ES-I3 (cell line): ENCODE measurements at regions not wholly inside any gene's neighbourhood (a gene's known extent, or its start where the extent isn't known, plus 50 kb on each side); places are given as distances from the start of the nearest gene placed in this dataset.

Experiments
- H3K36me3 ChIP-seq: 2 replicates; pipeline ENCODE4 v1.6.1; 2013; ENCODE audit warnings: mild to moderate bottlenecking, low read length, control low read depth, moderate library complexity; ENCODE audit not compliant: insufficient read depth
- H3K4me1 ChIP-seq: 2 replicates; pipeline ENCODE4 v1.6.1; 2013; ENCODE audit warnings: mild to moderate bottlenecking, control low read depth, low read length; ENCODE audit not compliant: insufficient read depth
- H3K9ac ChIP-seq: 2 replicates; pipeline ENCODE4 v1.6.1; 2013; ENCODE audit warnings: low read depth, mild to moderate bottlenecking, low read length, moderate library complexity
- H3K9me3 ChIP-seq: 2 replicates; pipeline ENCODE4 v1.6.1; 2013; ENCODE audit warnings: mild to moderate bottlenecking, low read length, moderate library complexity; ENCODE audit not compliant: control insufficient read depth, insufficient read depth

DNA sequence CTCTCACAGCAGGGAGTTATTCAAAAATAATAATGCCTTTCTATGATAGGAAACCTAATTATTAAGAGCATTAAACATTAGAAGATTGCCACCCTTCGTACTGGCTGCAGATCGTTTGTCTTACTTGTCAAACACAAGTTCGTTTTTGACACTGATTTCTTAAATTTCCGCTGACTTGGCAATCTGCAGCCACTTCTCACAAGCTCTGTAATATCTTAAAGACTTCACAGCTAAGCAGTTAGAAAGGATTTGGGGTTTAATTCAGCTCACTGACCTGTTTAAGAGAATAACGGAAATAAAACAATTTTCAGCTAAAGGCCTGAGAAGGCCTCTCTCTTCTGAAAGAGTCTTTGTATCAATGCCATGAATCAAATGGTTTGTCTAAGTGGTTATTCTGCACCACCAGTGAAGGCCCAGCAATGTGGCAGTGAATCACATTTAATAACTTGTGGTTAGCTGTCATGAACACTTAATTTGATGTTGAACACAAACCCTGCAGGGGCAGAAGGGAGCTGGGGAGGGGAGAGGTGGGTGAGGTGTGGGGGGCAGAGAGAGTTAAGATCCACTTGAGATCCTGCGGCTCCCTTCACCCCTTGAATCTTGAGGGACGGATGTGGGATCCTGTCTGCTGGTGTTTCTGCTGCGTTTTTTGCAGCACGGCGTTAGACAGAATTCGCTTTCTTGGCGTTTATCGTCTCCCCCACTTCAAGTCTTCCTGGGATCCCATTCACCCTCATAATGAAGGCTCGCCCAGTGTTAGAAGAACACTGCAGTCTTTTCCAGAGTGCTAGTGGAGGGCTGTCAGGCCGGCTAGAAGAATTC, 145.4 kb upstream of the SATB2 start:
- H3K36me3 ChIP-seq = no peaks in the 10 kb centered on the region
- H3K9ac ChIP-seq = peak overlapping the region; percentile 22; the same call in 1 of the 2 replicates
- no peaks in the 10 kb centered on the region for H3K9me3 ChIP-seq
- H3K4me1 ChIP-seq = no peaks in the 10 kb centered on the region

GRCh38 chr2:199602271-199602895, 144.6 kb upstream of the SATB2 start:
- Histone ChIP-seq H3K9ac (no peak overlapping the region), H3K9me3 (no peaks in the 10 kb centered on the region), H3K36me3 (no peaks in the 10 kb centered on the region), H3K4me1 (no peaks in the 10 kb centered on the region)

DNA sequence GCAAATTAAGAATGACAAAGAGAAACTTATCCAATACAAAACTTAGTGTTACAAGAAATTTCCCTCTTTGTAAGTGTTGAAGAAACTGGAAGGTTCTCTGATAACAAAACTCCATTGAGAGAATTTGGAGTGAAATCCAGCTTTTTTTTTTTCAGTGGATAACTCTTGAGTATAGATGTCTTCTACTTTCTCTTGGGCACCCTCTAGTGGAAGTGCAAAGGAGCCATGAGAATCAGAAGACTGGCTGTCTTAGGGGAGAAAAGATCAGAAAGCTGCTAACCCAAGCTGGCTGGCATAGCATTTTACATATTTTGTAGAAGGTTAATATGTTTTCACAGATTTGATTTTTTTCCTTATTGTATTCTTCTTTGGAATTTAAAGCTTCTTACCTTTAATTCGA, 138.8 kb upstream of the SATB2 start:
- H3K9me3 ChIP-seq = no peaks in the 10 kb centered on the region
- H3K9ac ChIP-seq = no peak overlapping the region
- no peaks in the 10 kb centered on the region for H3K36me3 ChIP-seq
- no peaks in the 10 kb centered on the region for H3K4me1 ChIP-seq

- no peaks in the 10 kb centered on the region for H3K9me3 ChIP-seq
Measured at GRCh38 chr2:199594443-199594842, 136.7 kb upstream of the SATB2 start.

DNA sequence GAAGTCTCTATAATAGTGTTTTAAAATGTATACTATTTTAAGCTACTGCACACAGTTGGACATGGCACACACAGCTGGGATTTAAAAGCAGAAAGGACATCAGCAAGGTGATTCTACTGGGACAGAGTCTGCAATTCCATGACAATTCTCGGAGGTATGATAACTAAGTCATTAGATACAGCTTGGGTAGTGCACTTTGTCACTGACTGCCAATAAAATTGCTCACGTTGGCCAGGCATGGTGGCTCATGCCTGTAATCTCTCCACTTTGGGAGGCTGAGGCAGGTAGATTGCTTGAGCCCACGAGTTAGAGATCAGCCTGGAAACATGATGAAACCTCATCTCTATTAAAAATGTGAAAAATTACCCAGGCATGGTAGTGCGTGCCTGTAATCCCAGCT, 134.1 kb upstream of the SATB2 start:
- peaks cover 12% of the 10 kb centered on the region; the same call in 1 of the 2 replicates for H3K4me1 ChIP-seq
- no peak overlapping the region for H3K9ac ChIP-seq
- no peaks in the 10 kb centered on the region for H3K36me3 ChIP-seq
- no peaks in the 10 kb centered on the region for H3K9me3 ChIP-seq

More at GRCh38 chr2:199594443-199594842, 136.7 kb upstream of the SATB2 start:
- Histone ChIP-seq H3K9ac (no peak overlapping the region), H3K4me1 (peaks cover 2% of the 10 kb centered on the region; the same call in 1 of the 2 replicates), H3K36me3 (no peaks in the 10 kb centered on the region)

- Histone ChIP-seq H3K9me3 (no peaks in the 10 kb centered on the region), H3K4me1 (peaks cover 12% of the 10 kb centered on the region; the same call in 1 of the 2 replicates), H3K36me3 (no peaks in the 10 kb centered on the region), H3K9ac (no peak overlapping the region)
Measured at GRCh38 chr2:199590321-199591203, 132.8 kb upstream of the SATB2 start.

DNA sequence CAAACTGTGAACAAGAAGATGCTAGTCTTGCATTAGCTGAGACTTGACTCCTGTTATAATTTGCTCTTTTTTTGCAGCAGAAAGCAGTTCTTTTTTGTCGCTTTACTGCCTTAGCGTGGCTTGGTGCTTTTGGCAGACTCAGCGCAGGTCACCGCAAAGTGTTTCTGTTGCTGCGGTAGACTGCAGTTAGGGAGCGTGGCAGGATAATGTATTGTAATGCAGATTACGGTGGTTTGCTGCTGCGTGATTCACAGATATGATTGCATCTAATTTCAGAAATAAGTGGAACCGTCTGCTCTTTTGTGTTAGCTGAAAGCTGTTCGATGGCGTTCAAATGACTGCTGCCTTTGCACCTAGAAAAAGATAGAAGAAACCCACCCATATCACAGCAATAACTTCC, 131.6 kb upstream of the SATB2 start:
- H3K36me3 ChIP-seq = no peaks in the 10 kb centered on the region
- H3K4me1 ChIP-seq = peaks cover 12% of the 10 kb centered on the region; the same call in 1 of the 2 replicates
- no peak overlapping the region for H3K9ac ChIP-seq
- no peaks in the 10 kb centered on the region for H3K9me3 ChIP-seq

- Histone ChIP-seq H3K9me3 (no peaks in the 10 kb centered on the region), H3K9ac (no peak overlapping the region), H3K36me3 (no peaks in the 10 kb centered on the region), H3K4me1 (peaks cover 12% of the 10 kb centered on the region; the same call in 1 of the 2 replicates)
Measured at GRCh38 chr2:199588054-199588453, 130.3 kb upstream of the SATB2 start.

- peaks cover 14% of the 10 kb centered on the region; the same call in 1 of the 2 replicates for H3K4me1 ChIP-seq
- no peak overlapping the region for H3K9ac ChIP-seq
- no peaks in the 10 kb centered on the region for H3K36me3 ChIP-seq
- H3K9me3 ChIP-seq = no peaks in the 10 kb centered on the region
Measured at GRCh38 chr2:199586646-199587045, 128.9 kb upstream of the SATB2 start.

- Histone ChIP-seq H3K36me3 (no peaks in the 10 kb centered on the region), H3K9me3 (no peaks in the 10 kb centered on the region)
Measured at GRCh38 chr2:199583676-199584075, 125.9 kb upstream of the SATB2 start.

DNA sequence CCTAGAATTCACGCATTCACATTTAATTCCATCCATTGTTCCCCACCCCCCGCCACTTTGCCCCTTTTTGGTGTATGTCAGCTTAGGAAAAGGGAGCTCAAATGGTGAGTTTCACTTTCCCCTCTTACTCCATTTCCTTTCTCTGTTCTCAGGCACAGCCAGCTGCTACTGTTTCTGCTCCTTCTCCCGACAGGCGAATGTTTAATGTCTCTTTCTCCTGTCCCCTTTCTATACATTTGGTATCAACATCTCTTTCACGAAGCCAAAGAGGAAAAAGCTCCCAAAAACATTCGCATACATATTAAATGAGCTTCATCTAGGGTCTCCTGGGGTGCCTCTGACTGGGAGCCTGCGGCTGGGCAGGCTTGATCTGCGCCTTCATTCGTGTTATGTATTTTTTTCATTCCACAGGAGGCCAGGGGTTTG, 124.2 kb upstream of the SATB2 start:
- Histone ChIP-seq H3K36me3 (no peaks in the 10 kb centered on the region), H3K4me1 (peaks cover 7% of the 10 kb centered on the region; the same call in 1 of the 2 replicates), H3K9me3 (no peaks in the 10 kb centered on the region), H3K9ac (peak overlapping the region; percentile 14; the same call in 1 of the 2 replicates)

More at GRCh38 chr2:199583676-199584075, 125.9 kb upstream of the SATB2 start:
- Histone ChIP-seq H3K4me1 (peaks cover 10% of the 10 kb centered on the region; the same call in 1 of the 2 replicates), H3K9ac (no peak overlapping the region)

DNA sequence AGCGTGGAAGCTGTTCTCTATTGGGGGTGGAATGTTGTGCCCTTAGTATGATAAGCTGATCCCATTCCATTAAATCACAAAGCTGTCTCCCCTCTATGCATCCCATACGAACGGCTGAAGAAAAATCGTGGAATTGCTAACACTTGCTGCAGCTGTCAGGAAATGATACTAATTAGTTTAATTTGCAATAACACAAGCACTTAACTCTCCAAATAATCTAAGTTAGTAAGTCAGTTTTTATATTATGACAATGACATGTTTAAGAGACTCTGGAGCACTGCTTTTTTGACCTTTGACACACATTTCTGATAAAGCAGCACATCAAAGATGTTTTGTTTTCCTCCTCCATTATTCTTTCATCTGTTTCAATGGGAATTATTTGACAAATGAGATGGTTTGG, 123.7 kb upstream of the SATB2 start:
- Histone ChIP-seq H3K36me3 (no peaks in the 10 kb centered on the region), H3K4me1 (peaks cover 7% of the 10 kb centered on the region; the same call in 1 of the 2 replicates), H3K9ac (peak overlapping the region; percentile 14; the same call in 1 of the 2 replicates), H3K9me3 (no peaks in the 10 kb centered on the region)

DNA sequence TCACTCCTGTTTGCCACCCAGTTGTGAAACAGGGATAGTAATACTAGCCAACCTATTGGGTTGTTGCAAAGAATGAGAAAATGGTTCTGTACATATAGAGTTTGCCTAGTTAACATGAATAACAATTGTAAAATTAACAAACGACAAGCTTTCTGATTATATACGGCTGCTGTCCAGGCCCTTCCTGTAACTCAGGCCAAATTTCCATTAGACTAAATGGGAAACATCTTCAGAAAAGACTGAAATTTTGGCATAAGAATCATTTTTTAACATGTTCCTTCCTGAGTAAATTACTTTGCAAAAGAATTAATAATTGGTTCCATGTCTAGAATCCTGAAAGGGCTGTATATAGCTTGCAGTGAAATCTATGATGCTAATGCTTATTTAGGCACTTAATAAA, 117.7 kb upstream of the SATB2 start:
- H3K36me3 ChIP-seq = no peaks in the 10 kb centered on the region
- H3K9me3 ChIP-seq = no peaks in the 10 kb centered on the region
- no peak overlapping the region for H3K9ac ChIP-seq
- H3K4me1 ChIP-seq = peaks cover 7% of the 10 kb centered on the region

GRCh38 chr2:199572571-199572970, 114.8 kb upstream of the SATB2 start:
- Histone ChIP-seq H3K4me1 (peaks cover 12% of the 10 kb centered on the region), H3K36me3 (no peaks in the 10 kb centered on the region), H3K9ac (no peak overlapping the region), H3K9me3 (no peaks in the 10 kb centered on the region)
